NB4 (cell line): ENCODE measurements at regions not wholly inside any gene's neighbourhood (a gene's known extent, or its start where the extent isn't known, plus 50 kb on each side); places are given as distances from the start of the nearest gene placed in this dataset.

ENCODE experiments used
- DNase-seq: peaks from one replicate; pipeline ENCODE4 v3.0.0; 2010; ENCODE audit warnings: low read depth
- H3K4me3 ChIP-seq: one replicate; pipeline ENCODE4 v1.5.1; 2011; ENCODE audit warnings: mild to moderate bottlenecking, low read depth, low read length, moderate library complexity
- CTCF ChIP-seq: IDR thresholded peaks from one replicate; pipeline ENCODE4 v1.5.1; 2012; ENCODE audit warnings: low read depth, low read length
- MAX ChIP-seq: IDR thresholded peaks from 2 replicates; pipeline ENCODE4 v1.6.1; 2011; ENCODE audit warnings: low read depth, low read length
- MYC ChIP-seq: IDR thresholded peaks from 2 replicates; pipeline ENCODE4 v1.6.1; 2011; ENCODE audit warnings: low read depth, low read length
- POLR2A ChIP-seq: IDR thresholded peaks from 2 replicates; pipeline ENCODE4 v1.6.1; 2011; ENCODE audit warnings: mild to moderate bottlenecking; ENCODE audit not compliant: insufficient read length; ENCODE audit errors: extremely low read depth

- no peak for TF ChIP-seq MAX
- no peak for TF ChIP-seq POLR2A
- TF ChIP-seq CTCF, result no peak
- TF ChIP-seq MYC, result no peak
- DNase-seq, result no peak
- no peak overlapping the region for H3K4me3 ChIP-seq
Observed at GRCh38 chr9:115938479-115938878, 215.1 kb upstream of the PAPPA start.

GRCh38 chr9:115939065-115939765 lies 214.4 kb upstream of the PAPPA start:
- no peak for TF ChIP-seq POLR2A
- no peak for TF ChIP-seq CTCF
- no peak for TF ChIP-seq MAX
- no peak for TF ChIP-seq MYC
- H3K4me3 ChIP-seq, result no peak overlapping the region
- no peak for DNase-seq

- no peak overlapping the region for H3K4me3 ChIP-seq
- TF ChIP-seq POLR2A, result no peak
- no peak for TF ChIP-seq CTCF
- TF ChIP-seq MAX, result no peak
- no peak for TF ChIP-seq MYC
- no peak for DNase-seq
Observed at GRCh38 chr9:115941561-115942315, 211.9 kb upstream of the PAPPA start.

GRCh38 chr9:115943431-115944165 lies 210.0 kb upstream of the PAPPA start:
- TF ChIP-seq POLR2A (no peak), CTCF (no peak), MAX (no peak), MYC (no peak)

GRCh38 chr9:115944166-115944948 lies 209.2 kb upstream of the PAPPA start:
- TF ChIP-seq MAX, result no peak
- TF ChIP-seq POLR2A, result no peak
- no peak for TF ChIP-seq CTCF
- TF ChIP-seq MYC, result no peak
- H3K4me3 ChIP-seq, result no peak overlapping the region
- no peak for DNase-seq

More at GRCh38 chr9:115943431-115944165, 210.0 kb upstream of the PAPPA start:
- H3K4me3 ChIP-seq, result no peak overlapping the region
- no peak for DNase-seq
